ENCODE measurements at regions not wholly inside any gene's neighbourhood (a gene's known extent, or its start where the extent isn't known, plus 50 kb on each side); places are given as distances from the start of the nearest gene placed in this dataset.
"Not testable (repeated sequence)": the region's sequence is repeated elsewhere in the genome, so short reads cannot be mapped to it uniquely, and the experiment has no call there.

DNA sequence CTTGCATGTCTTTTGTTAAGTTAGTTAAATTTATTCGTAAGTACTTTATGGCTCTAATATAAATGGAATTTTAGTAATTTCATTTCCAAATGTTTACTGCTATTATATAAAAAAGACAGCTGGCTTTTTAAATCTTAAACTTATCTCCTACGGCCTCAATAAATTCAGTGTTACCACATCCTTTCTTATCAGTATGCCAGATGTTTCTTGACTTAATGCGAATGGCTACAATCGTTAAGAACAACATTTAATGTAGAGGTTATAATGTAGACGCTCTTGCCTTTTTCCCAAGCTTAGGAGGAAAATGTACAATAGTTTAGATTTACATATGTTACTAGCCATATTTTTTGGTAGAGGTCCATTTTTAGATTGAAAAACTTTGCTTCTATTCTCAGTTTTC lies 659.4 kb downstream of the TENT5A start:
- DNase-seq (ENCODE audit: low spot score): no peak
- intact Hi-C loops (cut with DNase I): no loop called here

DNA sequence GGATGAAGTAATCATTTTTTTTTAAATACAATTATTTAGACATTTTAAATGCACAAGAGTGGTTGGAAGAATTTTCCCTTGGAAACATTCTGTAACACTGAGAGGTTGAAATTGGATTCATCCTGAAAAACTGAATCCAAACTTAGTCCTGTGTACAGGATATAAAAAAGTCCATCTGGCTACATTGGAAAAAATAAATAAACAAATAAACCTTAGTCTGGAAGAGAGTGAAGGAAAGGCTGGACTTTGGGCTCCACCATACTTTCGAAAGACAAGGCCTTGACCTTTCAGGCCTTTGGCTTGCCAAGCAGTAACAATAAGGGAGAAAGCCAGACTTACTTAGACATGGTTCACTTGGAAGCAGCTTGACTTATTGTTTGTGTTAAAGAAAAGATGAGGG lies 664.3 kb downstream of the TENT5A start:
- no peak for DNase-seq (ENCODE audit: low spot score)
- intact Hi-C loops (cut with DNase I): no loop called here

DNA sequence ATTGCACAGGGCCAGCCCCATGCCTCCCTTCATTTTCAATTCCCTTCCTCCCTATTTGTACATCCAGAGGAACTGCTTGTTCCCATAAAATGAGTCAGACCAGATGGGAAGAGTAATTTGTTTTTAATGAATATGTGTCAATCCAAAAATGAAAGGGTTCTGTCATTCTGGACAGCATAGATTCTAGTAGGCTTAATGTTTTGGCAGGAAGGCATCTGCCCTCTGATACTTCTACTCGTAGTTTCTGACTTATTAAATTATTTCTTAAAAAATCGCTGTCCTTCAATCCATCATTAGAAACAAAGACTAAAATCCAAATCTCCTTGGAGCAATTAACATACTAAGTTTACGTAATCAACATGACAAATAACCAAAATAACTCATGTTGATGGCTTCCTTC lies 665.5 kb downstream of the TENT5A start:
- intact Hi-C loops (cut with DNase I): no loop called here
- DNase-seq (ENCODE audit: low spot score): no peak

DNA sequence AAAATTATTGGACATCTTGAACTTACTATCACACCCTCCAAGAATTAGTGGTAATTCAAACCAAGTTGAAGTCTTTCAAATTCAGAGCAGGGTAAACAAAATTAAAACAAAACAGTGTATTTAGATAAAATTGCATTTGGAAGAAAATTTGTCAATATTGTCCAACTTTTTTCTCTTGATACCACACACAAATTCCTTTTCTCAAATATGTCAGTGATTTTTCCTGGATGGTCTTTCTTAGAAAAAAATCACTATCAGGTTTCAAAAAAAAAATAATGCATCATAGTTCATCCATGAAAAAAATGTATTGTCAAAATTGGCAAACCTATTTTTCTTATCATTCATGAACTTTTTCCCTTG lies 667.1 kb downstream of the TENT5A start:
- intact Hi-C loops (cut with DNase I): no loop called here
- DNase-seq (ENCODE audit: low spot score): no peak

DNA sequence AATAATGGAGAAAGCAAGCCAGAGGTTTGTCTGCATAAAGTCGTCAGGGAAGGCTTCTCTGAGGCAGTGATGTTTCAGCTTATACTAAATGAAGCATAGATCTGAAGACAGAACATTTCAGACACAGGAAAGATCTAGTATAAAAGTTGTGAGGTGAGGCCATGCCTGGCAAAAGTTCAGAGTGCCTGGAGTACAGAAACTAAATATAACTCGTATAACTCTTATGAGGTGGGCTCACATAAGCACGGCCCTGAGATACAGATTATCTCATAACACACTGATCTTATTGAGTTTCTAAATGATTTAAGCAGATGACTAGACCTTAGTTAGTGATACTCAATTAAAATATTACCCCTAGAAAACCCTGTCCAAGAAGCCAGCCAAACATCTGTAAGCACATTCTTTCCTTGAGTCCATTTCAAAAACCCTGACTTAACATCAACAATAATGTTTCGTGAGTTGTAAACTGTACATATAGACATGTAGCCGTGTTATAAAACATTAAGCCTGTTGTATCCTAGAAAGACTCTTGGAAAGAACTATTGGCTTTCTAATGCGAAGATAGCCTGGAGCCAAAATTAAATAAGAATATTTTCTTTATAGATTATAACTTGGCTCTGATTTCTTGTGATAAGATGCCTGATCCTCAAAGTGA lies 667.6 kb downstream of the TENT5A start:
- no peak for DNase-seq (ENCODE audit: low spot score)
- intact Hi-C loops (cut with DNase I): no loop called here

DNA sequence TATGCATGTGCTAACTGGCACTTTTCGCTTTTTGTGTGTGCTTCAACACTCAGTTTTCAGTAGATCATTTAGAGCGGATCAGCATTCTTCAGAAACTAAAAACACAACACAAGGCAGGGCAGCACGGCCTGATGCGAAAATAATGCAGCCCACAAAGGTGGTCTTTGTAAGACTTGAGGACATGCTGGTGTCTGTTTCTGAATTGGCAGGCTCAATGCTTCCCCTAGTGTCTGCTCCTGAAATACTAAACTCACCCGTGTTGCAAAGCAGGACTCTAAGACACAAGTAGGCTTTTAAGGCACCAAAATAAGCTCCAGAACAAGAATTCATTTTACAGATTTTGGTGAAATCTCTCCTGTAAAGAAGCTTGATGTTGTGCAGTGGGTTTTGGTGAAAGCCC lies 676.5 kb downstream of the TENT5A start:
- intact Hi-C loops (cut with DNase I): no loop called here
- DNase-seq (ENCODE audit: low spot score): no peak

DNA sequence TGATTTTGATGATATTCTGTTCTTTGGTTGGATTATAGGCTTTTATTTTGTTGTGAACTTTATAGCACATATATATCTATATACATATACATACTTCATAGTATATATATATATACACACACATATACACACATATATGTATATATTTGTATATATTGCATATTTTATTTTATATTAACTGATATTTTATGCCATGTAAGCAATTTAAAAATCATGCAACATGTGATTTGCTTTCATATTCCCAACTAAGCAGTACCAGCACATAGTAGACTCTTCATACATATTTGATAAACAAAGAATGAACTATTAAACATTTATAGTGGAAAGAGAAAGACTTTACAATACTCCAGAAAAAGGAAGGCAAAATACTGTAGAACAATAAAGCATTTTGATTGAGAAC lies 679.2 kb downstream of the TENT5A start:
- DNase-seq (ENCODE audit: low spot score): no peak
- intact Hi-C loops (cut with DNase I): no loop called here

DNA sequence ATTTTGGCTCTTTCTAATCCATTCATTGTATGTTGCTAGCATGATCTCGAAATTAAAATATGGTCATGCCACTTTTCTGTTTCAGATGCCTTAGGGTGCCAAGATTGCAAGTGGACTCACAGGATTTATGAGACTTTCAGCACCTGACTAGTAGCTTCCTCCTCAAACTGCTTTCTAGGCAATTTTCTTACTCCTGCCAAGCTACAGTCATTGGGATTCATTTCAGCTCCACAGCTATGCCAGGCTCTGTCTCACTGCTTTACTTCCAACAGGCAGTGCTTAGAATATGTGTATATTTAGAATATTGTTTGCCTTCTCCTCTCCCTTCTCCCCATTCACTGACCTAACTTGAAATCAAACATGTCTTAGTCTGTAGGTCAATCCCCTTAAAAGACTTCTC lies 681.4 kb downstream of the TENT5A start:
- no peak for DNase-seq (ENCODE audit: low spot score)
- intact Hi-C loops (cut with DNase I): no loop called here

DNA sequence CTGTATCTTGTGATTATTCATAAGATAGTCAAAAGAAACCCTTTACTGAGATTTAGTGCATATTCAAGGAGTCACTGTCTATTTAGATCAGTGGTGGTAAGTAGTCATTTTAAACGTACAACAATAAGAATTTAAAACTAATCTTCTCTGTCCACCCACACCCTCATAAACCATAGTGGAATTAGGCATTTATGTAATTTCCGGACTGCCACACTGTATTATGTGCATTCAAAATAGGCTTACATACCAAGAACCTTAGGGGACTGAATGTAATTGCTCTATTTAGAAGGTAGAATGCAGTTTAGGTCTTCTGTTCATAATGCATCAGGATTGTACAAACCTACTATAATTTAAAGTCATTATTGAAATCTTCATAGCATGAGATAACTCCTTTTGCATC lies 685.4 kb downstream of the TENT5A start:
- intact Hi-C loops (cut with DNase I): no loop called here

DNA sequence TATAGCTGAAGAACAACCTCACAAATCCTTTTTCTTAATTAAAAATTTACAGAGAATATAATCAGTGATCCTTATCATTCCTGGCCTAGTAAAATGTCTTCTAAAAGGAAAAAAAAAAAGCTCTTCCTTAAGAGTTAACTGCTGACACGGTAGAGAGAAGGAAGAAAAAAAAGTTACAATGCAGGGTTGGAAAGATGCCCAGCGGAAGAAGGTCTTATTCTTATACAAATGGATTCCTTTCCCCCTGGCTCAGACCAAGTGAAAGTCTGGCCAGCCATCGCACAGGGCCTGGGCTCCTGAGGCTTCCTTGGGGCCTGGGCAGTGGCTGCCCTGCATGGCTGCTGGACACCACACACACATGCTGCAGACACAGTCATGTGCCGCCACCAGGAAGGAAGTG lies 688.6 kb downstream of the TENT5A start:
- intact Hi-C loops (cut with DNase I): no loop called here

More for the DNA sequence above, 685.4 kb downstream of the TENT5A start:
- no peak for DNase-seq (ENCODE audit: low spot score)

DNA sequence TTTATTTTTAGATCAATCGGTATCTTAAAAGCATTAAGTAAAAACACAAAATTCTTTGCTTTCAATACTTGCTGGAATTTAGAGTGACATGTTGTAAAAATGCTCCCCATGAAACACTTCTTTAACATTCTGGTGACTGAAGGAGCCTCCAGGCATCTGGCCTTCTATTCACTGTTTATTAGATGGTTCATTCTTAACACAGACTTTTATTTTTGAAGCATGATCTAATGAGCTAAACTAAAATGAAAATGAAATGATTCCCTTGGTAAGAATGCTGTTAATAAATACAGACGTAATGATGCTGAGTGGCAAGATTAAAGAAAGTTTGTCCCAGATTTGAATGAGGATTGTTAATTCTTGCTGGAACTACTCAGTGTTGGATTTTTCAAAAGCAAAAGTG lies 698.4 kb downstream of the TENT5A start:
- DNase-seq (ENCODE audit: low spot score): no peak
- intact Hi-C loops (cut with DNase I): no loop called here

More for the DNA sequence above, 688.6 kb downstream of the TENT5A start:
- DNase-seq (ENCODE audit: low spot score): no peak

DNA sequence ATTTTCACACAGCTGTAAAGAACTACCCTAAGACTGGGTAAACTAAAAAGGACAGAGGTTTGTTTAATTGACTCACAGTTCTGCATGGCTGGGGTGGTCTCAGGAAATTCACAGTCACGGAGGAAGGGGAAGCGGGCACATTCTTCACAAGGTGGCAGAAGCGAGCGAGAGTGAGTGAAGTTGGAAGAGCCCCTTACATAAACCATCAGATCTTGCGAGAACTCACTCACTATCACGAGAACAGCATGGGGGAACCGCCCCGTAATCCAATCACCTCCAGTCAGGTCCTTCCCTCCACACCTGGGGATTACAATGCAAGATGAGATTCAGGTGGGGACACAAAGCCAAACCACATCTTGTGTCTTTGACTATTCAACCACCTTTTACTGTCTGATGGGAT lies 700.5 kb downstream of the TENT5A start:
- no peak for DNase-seq (ENCODE audit: low spot score)
- intact Hi-C loops (cut with DNase I): no loop called here

DNA sequence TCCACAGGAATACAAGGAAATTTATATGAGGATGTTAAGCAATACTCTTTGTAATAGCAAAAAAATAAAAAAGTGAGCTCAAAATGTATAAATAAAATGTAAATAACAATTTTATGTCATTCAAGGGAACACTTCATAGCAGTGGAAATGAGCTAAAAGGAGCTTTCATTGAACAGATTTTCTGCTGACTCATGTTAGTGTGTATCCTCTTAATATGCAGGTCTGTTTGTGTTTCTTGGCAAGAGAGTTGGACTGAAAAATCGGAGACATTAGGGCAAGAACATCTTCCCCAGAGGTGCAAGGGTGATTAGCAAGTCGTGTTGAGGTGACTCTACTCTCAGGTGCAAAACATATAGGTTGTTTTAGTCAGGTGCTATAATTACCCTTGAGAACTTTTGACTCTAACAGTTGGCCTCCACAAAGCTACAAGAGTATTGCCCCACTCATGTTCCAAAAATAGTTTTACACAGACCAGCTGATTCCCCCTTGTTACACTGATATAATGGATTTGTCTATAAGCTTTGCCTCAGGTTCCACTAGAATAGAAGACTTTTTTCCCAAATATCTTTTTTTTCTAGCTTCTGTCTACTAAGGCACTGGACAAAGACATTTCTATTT lies 702.9 kb downstream of the TENT5A start:
- intact Hi-C loops (cut with DNase I): no loop called here
- DNase-seq (ENCODE audit: low spot score): no peak

DNA sequence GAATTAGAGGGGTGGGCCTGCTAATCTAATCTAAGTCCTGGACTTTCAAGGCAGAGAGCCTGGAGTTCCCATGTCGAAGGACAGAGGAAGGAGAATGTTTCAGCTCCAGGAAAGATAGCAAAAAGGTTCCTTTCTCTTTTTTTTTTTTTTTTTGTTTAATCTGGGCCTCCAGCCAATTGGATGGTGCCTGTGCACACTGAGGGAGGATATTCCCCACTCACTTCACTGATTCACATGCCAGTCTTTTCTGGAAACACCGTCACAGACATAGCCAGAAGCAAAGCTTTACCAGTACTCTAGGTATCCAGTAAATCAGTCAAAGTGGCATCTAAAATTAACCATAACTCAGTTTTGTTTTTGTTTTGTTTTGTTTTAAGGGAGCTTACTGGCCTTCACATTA lies 721.1 kb downstream of the TENT5A start:
- intact Hi-C loops (cut with DNase I): no loop called here
- no peak for DNase-seq (ENCODE audit: low spot score)

DNA sequence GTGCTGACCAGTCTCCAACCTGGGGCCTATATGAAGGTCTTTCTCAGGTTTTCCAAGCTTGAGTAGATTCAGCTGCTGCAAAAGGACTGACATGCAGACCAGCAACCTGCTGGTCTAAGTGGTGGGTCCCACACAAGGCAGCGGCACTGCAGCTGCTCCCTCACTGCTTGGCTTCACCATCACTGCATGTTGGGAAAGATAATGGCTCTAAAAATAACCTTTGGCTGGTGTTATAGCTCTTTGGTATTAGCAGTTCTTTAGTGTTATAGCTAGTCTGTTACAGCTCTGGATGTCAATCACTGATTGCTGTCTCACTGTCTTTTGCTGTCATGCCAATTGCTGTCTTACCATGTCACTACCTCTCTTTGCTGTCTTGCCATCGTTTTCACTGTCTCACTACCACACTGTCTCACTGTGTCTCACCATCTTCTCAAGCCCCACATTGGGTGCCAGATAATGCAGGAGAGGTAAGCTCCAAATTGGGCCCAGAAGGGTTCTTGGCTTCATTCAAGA lies 726.4 kb downstream of the TENT5A start:
- DNase-seq (ENCODE audit: low spot score): no peak
- intact Hi-C loops (cut with DNase I): no loop called here

DNA sequence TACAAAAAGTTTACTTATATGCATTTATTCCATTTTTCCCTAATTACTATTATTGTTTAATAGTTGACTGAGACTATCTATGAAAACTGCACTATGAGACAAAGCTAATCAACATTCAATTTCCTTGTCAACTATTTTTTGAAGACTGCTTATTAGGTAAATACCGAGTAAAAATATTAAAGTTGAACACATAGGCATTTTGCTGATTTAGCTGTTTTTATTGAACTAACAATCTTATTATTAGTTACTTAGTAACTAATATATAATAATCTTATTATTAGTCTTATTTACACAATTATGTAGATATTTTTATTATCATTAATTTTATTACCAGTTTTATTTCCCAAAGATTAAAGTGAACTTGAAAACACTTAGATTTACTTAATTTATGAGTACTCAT lies 728.8 kb downstream of the TENT5A start:
- intact Hi-C loops (cut with DNase I): no loop called here
- DNase-seq (ENCODE audit: low spot score): no peak

DNA sequence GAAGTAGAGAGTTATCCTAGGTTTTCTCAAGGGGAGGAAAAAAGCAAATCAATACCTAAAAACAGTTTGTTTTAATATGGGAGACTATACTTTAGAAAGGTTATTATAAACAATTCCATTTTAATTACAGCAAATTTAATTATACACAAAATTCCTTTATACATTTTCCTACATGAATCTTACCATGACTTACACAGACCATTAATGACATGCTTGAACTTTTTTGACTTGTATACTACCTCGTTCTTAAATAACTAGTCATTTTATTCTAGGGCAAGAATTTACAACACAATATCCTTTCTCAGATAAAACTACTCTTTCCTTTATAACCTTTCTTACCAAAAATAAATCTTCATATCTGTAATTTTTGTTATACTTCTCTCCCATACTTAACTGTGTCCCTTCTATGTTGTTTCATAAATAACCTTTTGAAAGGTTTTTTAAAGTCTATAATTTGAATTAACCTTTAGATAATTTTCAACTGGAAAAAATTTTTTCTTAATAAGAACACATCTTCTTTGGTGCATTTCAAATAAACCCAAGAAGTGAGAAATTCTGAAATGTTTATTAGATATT lies 729.4 kb downstream of the TENT5A start:
- DNase-seq (ENCODE audit: low spot score): no peak
- intact Hi-C loops (cut with DNase I): no loop called here

DNA sequence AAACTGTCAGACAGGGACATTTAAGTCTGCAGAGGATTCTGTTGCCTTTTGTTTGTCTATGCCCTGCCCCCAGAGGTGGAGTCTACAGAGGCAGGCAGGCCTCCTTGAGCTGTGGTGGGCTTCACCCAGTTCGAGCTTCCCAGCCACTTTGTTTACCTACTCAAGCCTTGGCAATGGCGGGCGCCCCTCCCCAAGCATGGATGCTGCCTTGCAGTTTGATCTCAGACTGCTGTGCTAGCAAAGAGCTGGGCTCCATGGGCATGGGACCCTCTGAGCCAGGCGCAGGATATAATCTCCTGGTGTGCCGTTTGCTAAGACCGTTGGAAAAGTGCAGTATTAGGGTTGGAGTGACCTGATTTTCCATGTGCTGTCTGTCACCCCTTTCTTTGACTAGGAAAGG lies 734.9 kb downstream of the TENT5A start:
- intact Hi-C loops (cut with DNase I); DNase-seq (ENCODE audit: low spot score): not testable (repeated sequence)

DNA sequence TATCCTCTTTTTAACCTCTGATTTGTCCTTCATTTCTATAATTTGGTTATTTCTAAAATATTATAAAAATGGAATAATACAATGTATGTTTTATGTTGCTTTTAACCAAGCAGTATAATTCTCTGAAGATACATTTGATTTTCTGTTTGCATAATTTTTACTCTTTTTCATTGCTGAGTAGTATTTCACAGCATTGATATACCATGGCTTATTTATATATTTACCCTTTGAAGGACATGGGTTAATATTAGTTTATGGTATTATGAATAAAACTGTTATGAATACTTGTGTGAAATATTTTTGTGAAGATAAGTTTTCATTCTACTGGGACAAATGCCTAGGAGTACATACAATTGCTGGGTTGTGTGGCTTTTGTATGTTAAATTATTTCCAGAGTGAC lies 748.6 kb downstream of the TENT5A start:
- intact Hi-C loops (cut with DNase I): no loop called here

DNA sequence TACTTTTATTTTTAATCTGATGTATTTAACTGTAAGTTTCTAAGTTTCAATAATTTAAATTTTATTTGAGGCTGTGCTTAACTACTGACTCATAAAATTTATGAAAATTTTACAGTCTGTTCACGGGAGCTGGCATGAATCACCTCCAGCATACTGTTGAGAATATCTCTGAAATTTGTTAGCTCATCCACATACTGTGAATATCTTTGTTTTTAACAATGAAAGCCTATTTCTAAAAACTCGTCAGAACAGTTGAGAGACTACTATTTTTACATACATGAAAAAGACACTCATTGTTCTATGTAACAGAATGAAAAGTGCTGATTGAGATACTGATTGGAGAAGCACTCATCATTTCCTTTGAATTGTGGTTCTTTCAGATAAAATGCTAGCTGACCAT lies 749.3 kb downstream of the TENT5A start:
- no peak for DNase-seq (ENCODE audit: low spot score)
- intact Hi-C loops (cut with DNase I): no loop called here

More for the DNA sequence above, 748.6 kb downstream of the TENT5A start:
- no peak for DNase-seq (ENCODE audit: low spot score)

DNA sequence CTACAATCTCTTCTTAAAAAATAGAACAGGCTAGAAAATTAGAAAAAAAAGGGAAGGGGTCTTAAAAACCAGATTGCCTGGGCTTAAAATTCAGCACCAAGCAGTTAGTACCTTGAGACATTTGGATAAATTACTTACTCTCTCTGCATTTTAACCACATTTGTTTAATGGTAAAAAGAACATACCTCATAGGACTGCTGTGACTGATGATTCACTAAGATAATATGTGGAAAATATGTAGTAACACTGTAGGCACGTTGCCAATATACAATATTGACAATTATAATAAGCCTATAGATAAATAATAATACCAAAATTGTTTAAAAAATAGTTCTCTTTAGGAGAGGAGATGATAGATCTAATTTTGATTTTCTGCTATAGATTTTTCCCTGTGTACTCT lies 750.4 kb downstream of the TENT5A start:
- no peak for DNase-seq (ENCODE audit: low spot score)
- intact Hi-C loops (cut with DNase I): no loop called here
